Uterus (tissue), 3 donors: ENCODE measurements at regions not wholly inside any gene's neighbourhood (a gene's known extent, or its start where the extent isn't known, plus 50 kb on each side); places are given as distances from the start of the nearest gene placed in this dataset.

Experiments used
- DNase-seq, 2 donors: peaks; one replicate each; pipeline ENCODE4 v3.0.0-alpha.2; 2019 to 2020
- H3K27ac ChIP-seq, 2 donors: fragments of 200-600 bp; sonication (generic); 1 replicate in 1 of 2; 2 replicates in 1 of 2; pipeline ENCODE4 v1.5.1; 2016 to 2018
- H3K27me3 ChIP-seq, 2 donors: fragments of 200-600 bp; sonication (generic); one replicate each; pipeline ENCODE4 v1.5.1; 2018 to 2019; ENCODE audit warnings: control low read depth in 1 of 2
- H3K36me3 ChIP-seq, 2 donors: fragments of 200-600 bp; sonication (generic); one replicate each; pipeline ENCODE4 v1.5.1; 2019; ENCODE audit warnings: control low read depth in 1 of 2
- H3K4me1 ChIP-seq, 2 donors: fragments of 200-600 bp; sonication (generic); one replicate each; pipeline ENCODE4 v1.5.1; 2018 to 2019; ENCODE audit warnings: control low read depth in 1 of 2
- H3K4me3 ChIP-seq, 2 donors: fragments of 200-600 bp; sonication (generic); 1 replicate in 1 of 2; 2 replicates in 1 of 2; pipeline ENCODE4 v1.5.1; 2018 to 2019; ENCODE audit warnings: mild to moderate bottlenecking in 1 of 2
- H3K9me3 ChIP-seq, 2 donors: fragments of 200-600 bp; sonication (generic); one replicate each; pipeline ENCODE4 v1.5.1; 2019; ENCODE audit warnings: control low read depth in 1 of 2
- POLR2A ChIP-seq, 2 donors: fragments of 450-650 bp; IDR thresholded peaks; one replicate each; pipeline ENCODE4 v1.6.1; 2016; ENCODE audit warnings: antibody characterized with exemption in 2 of 2, mild to moderate bottlenecking in 1 of 2, moderate library complexity in 1 of 2
- intact Hi-C: fragments of 100-400 bp; cut with DNase I; formaldehyde crosslinking; loops from one replicate; pipeline ENCODE4 v1.15.1; 2023; ENCODE audit warnings: low total_unique reads
- TF ChIP-seq, protein P1 (sequence below), 4 experiments: fragments of 200-600 bp in 2 of 4; fragments of 450-650 bp in 2 of 4; sonication (generic) in 2 of 4; IDR thresholded peaks; one replicate each; pipeline ENCODE4 v1.5.1; 2016 to 2019; ENCODE audit warnings: antibody characterized with exemption in 4 of 4, mild to moderate bottlenecking in 2 of 4, moderate library complexity in 1 of 4
- donor health status: DM: yes; HTN: yes; CAD: no.

DNA sequence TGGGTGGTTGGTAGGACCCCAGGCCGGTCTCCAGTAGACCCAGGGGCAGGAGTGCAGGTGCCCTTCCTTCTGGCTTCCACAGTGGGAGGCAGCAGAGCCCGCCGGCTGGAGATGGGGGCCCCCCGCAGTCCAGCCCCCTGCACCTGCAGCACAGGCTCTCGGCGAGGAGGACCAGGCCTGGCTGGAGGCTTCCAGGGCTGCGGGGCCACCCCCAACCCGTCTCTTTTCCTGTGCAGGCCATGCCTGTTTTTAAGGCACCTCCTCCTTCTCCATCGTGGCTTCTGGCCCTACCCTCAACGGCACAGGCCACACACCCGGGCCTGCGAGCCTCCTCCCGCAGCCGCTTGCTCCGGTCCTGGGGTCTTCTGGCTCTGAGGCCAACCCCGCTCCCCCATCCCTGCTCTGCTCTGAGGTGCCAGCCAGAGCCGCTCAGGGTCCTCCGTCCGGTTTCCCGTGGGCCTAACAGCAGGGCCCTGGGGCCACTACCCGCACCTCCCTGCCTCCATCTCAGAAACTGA, 77.2 kb upstream of the ANKRD10 start:
- Histone ChIP-seq H3K4me1 (no peaks in the 10 kb centered on the region), H3K4me3 (no peak overlapping the region), H3K9me3 (no peaks in the 10 kb centered on the region), H3K27me3 (no peaks in the 10 kb centered on the region), H3K36me3 (no peaks in the 10 kb centered on the region), H3K27ac (no peak overlapping the region)
- intact Hi-C loops: no loop called here
- TF ChIP-seq POLR2A (IDR thresholded peaks at IDR 0.05): no peak
- TF ChIP-seq, protein P1, sequence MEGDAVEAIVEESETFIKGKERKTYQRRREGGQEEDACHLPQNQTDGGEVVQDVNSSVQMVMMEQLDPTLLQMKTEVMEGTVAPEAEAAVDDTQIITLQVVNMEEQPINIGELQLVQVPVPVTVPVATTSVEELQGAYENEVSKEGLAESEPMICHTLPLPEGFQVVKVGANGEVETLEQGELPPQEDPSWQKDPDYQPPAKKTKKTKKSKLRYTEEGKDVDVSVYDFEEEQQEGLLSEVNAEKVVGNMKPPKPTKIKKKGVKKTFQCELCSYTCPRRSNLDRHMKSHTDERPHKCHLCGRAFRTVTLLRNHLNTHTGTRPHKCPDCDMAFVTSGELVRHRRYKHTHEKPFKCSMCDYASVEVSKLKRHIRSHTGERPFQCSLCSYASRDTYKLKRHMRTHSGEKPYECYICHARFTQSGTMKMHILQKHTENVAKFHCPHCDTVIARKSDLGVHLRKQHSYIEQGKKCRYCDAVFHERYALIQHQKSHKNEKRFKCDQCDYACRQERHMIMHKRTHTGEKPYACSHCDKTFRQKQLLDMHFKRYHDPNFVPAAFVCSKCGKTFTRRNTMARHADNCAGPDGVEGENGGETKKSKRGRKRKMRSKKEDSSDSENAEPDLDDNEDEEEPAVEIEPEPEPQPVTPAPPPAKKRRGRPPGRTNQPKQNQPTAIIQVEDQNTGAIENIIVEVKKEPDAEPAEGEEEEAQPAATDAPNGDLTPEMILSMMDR (IDR thresholded peaks at IDR 0.05): no peak
- DNase-seq: no peak

DNA sequence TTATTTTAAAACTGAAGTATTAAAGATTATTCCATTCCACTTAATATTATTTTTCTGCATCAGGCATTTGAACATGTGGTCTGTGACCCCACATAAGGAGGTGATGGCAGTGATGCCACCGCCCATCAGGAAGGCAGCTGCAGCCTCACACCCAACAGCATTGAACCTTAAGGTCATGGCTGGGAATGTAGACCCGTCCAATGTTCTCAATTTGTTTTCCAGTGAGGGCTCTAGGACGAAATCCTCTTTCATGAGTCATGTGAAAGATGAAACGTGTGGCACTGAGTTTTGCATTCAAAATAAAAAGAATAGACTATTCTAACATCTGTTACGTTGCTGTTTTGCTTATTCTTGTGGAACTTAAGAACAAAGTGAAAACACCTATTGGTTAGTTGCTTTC, 74.5 kb upstream of the ANKRD10 start:
- intact Hi-C loops: no loop called here
- H3K4me1 ChIP-seq: no peaks in the 10 kb centered on the region
- TF ChIP-seq POLR2A (IDR thresholded peaks at IDR 0.05): no peak
- TF ChIP-seq, protein P1 (IDR thresholded peaks at IDR 0.05): no peak

DNA sequence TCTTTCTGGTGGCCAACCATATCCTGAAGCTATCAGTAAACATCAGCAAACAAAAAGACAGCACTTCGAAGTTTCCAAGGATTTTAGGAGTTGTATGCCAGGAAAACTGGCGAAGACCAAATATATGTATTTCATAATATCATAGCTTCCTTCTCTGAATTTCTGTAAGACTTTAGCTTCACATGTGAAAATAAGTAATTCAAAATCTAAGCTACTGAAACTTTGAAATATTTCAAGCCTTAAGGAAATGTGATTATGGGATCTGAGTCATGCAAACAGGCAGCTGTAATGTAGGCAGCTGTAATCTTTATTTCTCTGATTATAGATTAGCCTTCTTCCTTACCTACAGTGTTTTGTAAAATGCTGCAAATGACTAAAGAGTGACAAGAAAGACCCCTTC, 70.7 kb upstream of the ANKRD10 start:
- no peak for TF ChIP-seq POLR2A (IDR thresholded peaks at IDR 0.05)
- TF ChIP-seq, protein P1 (IDR thresholded peaks at IDR 0.05): no peak
- intact Hi-C loops: no loop called here

More for the DNA sequence above, 74.5 kb upstream of the ANKRD10 start:
- no peak overlapping the region for H3K4me3 ChIP-seq
- H3K27me3 ChIP-seq: no peaks in the 10 kb centered on the region
- DNase-seq: no peak
- H3K27ac ChIP-seq: no peak overlapping the region
- no peaks in the 10 kb centered on the region for H3K9me3 ChIP-seq
- H3K36me3 ChIP-seq: no peaks in the 10 kb centered on the region

DNA sequence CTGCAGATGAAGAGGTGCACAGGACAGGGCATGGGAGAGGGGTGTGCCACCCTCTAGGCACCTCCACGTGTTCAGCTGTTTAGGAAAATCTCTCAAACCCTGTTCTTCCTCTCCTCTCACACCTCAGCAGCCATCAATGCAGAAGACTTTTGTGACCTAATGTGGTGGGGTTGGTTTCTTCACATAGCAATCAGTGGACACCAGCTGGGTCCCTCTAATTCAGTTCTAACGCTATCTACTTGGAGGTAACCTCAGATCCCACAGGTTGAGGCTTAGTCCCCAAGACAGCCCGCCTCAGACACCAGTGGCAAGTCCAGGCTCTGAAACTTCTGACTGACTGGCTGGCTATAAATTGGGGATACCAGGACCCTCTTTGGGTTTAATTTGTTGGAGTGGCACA, 69.9 kb upstream of the ANKRD10 start:
- DNase-seq: no peak
- Histone ChIP-seq H3K36me3 (no peaks in the 10 kb centered on the region), H3K4me1 (no peaks in the 10 kb centered on the region), H3K9me3 (no peaks in the 10 kb centered on the region), H3K27me3 (no peaks in the 10 kb centered on the region), H3K4me3 (no peak overlapping the region), H3K27ac (no peak overlapping the region)
- TF ChIP-seq, protein P1 (IDR thresholded peaks at IDR 0.05): no peak
- no peak for TF ChIP-seq POLR2A (IDR thresholded peaks at IDR 0.05)
- intact Hi-C loops: no loop called here

More for the DNA sequence above, 70.7 kb upstream of the ANKRD10 start:
- no peak for DNase-seq
- no peaks in the 10 kb centered on the region for H3K4me1 ChIP-seq
- H3K27me3 ChIP-seq: no peaks in the 10 kb centered on the region
- H3K4me3 ChIP-seq: no peak overlapping the region
- H3K27ac ChIP-seq: no peak overlapping the region
- no peaks in the 10 kb centered on the region for H3K9me3 ChIP-seq
- H3K36me3 ChIP-seq: no peaks in the 10 kb centered on the region

DNA sequence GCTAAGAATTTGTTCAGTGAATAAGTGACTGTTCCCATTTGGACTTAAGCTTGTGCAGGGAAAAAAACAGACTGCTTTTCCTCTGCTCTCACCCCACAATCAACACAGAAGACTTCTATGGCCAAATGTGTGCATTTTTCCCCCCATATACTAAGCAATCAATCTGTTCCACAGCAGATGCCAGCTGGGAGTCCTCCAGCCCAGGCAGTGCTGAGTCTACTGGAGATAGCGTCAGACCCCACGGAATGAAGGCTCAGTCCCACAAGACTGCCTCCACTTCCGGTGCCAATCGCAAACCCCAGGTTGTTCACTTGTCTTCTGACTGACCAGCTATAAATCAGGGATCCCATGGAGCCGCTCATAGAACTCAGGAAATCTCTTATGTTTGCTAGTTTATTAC, 69.5 kb upstream of the ANKRD10 start:
- H3K4me1 ChIP-seq: no peaks in the 10 kb centered on the region
- H3K27ac ChIP-seq: no peak overlapping the region
- H3K4me3 ChIP-seq: no peak overlapping the region
- no peak for DNase-seq
- H3K36me3 ChIP-seq: no peaks in the 10 kb centered on the region
- no peaks in the 10 kb centered on the region for H3K9me3 ChIP-seq
- TF ChIP-seq, protein P1 (IDR thresholded peaks at IDR 0.05): no peak
- no peak for TF ChIP-seq POLR2A (IDR thresholded peaks at IDR 0.05)
- H3K27me3 ChIP-seq: no peaks in the 10 kb centered on the region
- intact Hi-C loops: no loop called here
